ENCODE measurements at regions not wholly inside any gene's neighbourhood (a gene's known extent, or its start where the extent isn't known, plus 50 kb on each side); places are given as distances from the start of the nearest gene placed in this dataset.

- H3K27ac ChIP-seq (ENCODE audit: low read length in 2 of 2): no peak overlapping the region
- H3K27me3 ChIP-seq (replicated peaks in 1 of 4; ENCODE audit: control extremely low read depth in 1 of 4, control insufficient read depth in 3 of 4, insufficient read depth in 4 of 4, low read length in 3 of 4): no peaks in the 10 kb centered on the region
- H3K27ac Mint-ChIP-seq: no peak overlapping the region
- no peak overlapping the region for H3K4me2 ChIP-seq (replicated peaks; ENCODE audit: low read depth, low read length, poor library complexity, severe bottlenecking)
- H2AFZ ChIP-seq (ENCODE audit: insufficient read depth, low read depth, low read length, poor library complexity, severe bottlenecking): no peak overlapping the region
- H3K27me3 Mint-ChIP-seq: peaks cover 15% of the 10 kb centered on the region
- no peaks in the 10 kb centered on the region for H3K9me3 Mint-ChIP-seq (ENCODE audit: insufficient read depth)
- peaks cover 0 to 1% (median 0%) of the 10 kb centered on the region in 3 donors for H3K9me3 ChIP-seq (ENCODE audit: control extremely low read depth in 1 of 3, control insufficient read depth in 2 of 3, insufficient read depth in 1 of 3, low read length in 2 of 3)
- no peak overlapping the region for H3K4me3 Mint-ChIP-seq
- H3K4me1 ChIP-seq (ENCODE audit: control insufficient read depth in 2 of 2, insufficient read depth in 2 of 2, low read length in 2 of 2): no peaks in the 10 kb centered on the region
- H4K20me1 ChIP-seq (ENCODE audit: control insufficient read depth, insufficient read depth, low read length, poor library complexity, severe bottlenecking): no peaks in the 10 kb centered on the region
- intact Hi-C loops (cut with micrococcal nuclease): no loop called here
- ATAC-seq (ENCODE audit: low read depth) (no peak), DNase-seq (no peak)
- H3K9ac ChIP-seq (ENCODE audit: low read length): no peak overlapping the region
- no peaks in the 10 kb centered on the region for H3K36me3 ChIP-seq (replicated peaks in 1 of 2; ENCODE audit: control extremely low read depth in 1 of 2, control insufficient read depth in 1 of 2, extremely low read depth in 1 of 2, insufficient read depth in 2 of 2, low read length in 1 of 2)
- ChIA-PET POLR2A (no interaction called here), CTCF (no interaction called here)
- WGBS (ENCODE audit: insufficient coverage): 79% methylated on average over 5 of the region's 5 CpGs
- no peaks in the 10 kb centered on the region for H3K4me1 Mint-ChIP-seq
- no peak for TF ChIP-seq CTCF (IDR thresholded peaks at IDR 0.05)
- no peak for TF ChIP-seq EZH2 (IDR thresholded peaks at IDR 0.05; ENCODE audit: borderline replicate concordance, insufficient read depth, low read depth, low read length, poor library complexity, severe bottlenecking)
- no peak overlapping the region for H3K4me3 ChIP-seq (ENCODE audit: control extremely low read depth in 1 of 5, extremely low read depth in 1 of 5, insufficient read depth in 1 of 5, low read depth in 2 of 5, low read length in 4 of 5)
- H3K79me2 ChIP-seq (ENCODE audit: control insufficient read depth, insufficient read depth, low read length): no peaks in the 10 kb centered on the region
These were observed 111.9 kb downstream of the CCDC34 start for GRCh38 chr11:27250867-27251665.

All from B cell (primary cell).